ENCODE measurements at regions not wholly inside any gene's neighbourhood (a gene's known extent, or its start where the extent isn't known, plus 50 kb on each side); places are given as distances from the start of the nearest gene placed in this dataset.
A peak's percentile ranks its signal among the peaks of the same experiment; 100 is the strongest.
"Not testable (repeated sequence)": the region's sequence is repeated elsewhere in the genome, so short reads cannot be mapped to it uniquely, and the experiment has no call there.

GRCh38 chrX:87236830-87237440, 280.7 kb upstream of the KLHL4 start:
- FAIRE-seq: no peak

GRCh38 chrX:87265518-87265917, 252.1 kb upstream of the KLHL4 start:
- FAIRE-seq: no peak

GRCh38 chrX:87272491-87272890, 245.1 kb upstream of the KLHL4 start:
- FAIRE-seq: no peak

GRCh38 chrX:87299563-87300160, 217.9 kb upstream of the KLHL4 start:
- FAIRE-seq: peak; percentile 93

GRCh38 chrX:87310780-87311179, 206.8 kb upstream of the KLHL4 start:
- no peak for FAIRE-seq

- FAIRE-seq: no peak
Observed at GRCh38 chrX:87327267-87327666, 190.3 kb upstream of the KLHL4 start.

- FAIRE-seq: no peak
Observed at GRCh38 chrX:87337267-87337666, 180.3 kb upstream of the KLHL4 start.

GRCh38 chrX:87338510-87338909, 179.1 kb upstream of the KLHL4 start:
- no peak for FAIRE-seq

- no peak for FAIRE-seq
Observed at GRCh38 chrX:87370865-87371264, 146.7 kb upstream of the KLHL4 start.

GRCh38 chrX:87374324-87374723, 143.3 kb upstream of the KLHL4 start:
- no peak for FAIRE-seq

GRCh38 chrX:87376896-87377295, 140.7 kb upstream of the KLHL4 start:
- no peak for FAIRE-seq

GRCh38 chrX:87388381-87388780, 129.2 kb upstream of the KLHL4 start:
- FAIRE-seq: no peak

- no peak for FAIRE-seq
Observed at GRCh38 chrX:87391742-87392141, 125.9 kb upstream of the KLHL4 start.

- no peak for FAIRE-seq
Observed at GRCh38 chrX:87392369-87392768, 125.2 kb upstream of the KLHL4 start.

- FAIRE-seq: no peak
Observed at GRCh38 chrX:87397103-87397886, 120.3 kb upstream of the KLHL4 start.

GRCh38 chrX:87402256-87402655, 115.3 kb upstream of the KLHL4 start:
- no peak for FAIRE-seq

- FAIRE-seq: no peak
Observed at GRCh38 chrX:87403551-87403950, 114.1 kb upstream of the KLHL4 start.

GRCh38 chrX:87409113-87409841, 108.3 kb upstream of the KLHL4 start:
- no peak for FAIRE-seq

- FAIRE-seq: no peak
Observed at GRCh38 chrX:87425618-87426017, 92.0 kb upstream of the KLHL4 start.

- no peak for FAIRE-seq
Observed at GRCh38 chrX:87434618-87435017, 83.0 kb upstream of the KLHL4 start.

- not testable (repeated sequence) for FAIRE-seq
Observed at GRCh38 chrX:87448613-87449012, 69.0 kb upstream of the KLHL4 start.

GRCh38 chrX:87465757-87466156, 51.8 kb upstream of the KLHL4 start:
- not testable (repeated sequence) for FAIRE-seq

Measured in G401.6 (cell line).